Kidney tubule cell (primary cell): ENCODE measurements at regions not wholly inside any gene's neighbourhood (a gene's known extent, or its start where the extent isn't known, plus 50 kb on each side); places are given as distances from the start of the nearest gene placed in this dataset.
"Not testable (repeated sequence)": the region's sequence is repeated elsewhere in the genome, so short reads cannot be mapped to it uniquely, and the experiment has no call there.

ENCODE experiments used
- DNase-seq: peaks from one replicate; pipeline ENCODE4 v3.0.0-alpha.2; 2018; ENCODE audit warnings: low spot score

DNA sequence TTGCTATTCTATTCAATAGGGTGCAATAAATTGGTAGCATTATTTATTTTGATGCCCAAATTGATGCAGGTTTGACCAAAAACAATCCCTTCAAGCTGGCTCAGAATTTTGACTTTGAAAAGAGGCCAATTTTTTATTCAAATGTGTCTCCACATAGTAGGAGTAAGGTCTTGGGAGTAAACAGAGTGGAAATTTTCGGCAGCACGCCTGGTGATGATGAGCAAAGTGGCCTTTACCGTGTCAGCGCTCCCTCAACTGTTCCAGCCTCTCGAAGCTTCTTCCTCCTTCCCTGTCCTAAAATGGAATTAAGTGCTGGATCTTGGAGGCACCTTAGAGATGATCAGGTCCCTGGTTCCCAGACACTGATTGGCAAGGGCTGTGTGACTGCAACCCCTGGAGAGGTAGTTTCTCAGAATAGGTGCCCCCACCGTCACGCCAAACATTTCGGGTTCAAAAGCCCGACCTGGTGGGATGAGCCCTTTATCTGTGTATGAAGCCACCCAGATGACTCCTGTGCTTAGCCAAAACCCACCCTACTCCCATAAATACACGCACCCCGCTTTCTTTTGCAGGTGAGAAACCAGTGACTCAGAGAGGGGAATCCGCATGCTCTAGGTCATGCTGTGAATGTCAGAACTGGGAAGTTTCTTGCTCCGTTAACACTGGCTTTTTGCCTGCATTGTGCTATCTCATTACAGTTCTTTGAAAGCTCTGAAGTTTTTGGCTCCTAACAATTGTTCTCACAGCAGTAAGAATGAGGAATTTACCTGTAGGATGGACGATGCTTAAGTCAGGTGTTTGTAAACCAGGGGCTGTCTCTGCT, 89.1 kb downstream of the CRYGS start:
- no peak for DNase-seq

DNA sequence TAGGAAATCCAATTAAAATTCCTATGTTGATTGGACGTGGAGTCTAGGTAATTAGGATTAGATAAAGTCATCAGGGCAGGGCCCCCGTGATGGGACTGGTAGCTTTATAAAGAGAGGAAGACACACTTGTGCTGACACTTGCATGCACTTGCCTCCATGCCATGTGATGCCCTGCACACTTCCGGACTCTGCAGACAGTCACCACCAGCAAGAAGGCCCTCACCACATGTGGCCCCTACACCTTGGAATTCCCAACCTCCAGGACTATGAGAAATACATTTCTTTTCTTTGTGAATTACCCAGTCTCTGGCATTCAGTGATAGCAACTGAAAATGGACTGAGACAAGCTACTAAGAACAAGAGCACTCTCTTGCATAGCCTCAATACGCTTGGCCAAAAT, 90.6 kb downstream of the CRYGS start:
- no peak for DNase-seq

DNA sequence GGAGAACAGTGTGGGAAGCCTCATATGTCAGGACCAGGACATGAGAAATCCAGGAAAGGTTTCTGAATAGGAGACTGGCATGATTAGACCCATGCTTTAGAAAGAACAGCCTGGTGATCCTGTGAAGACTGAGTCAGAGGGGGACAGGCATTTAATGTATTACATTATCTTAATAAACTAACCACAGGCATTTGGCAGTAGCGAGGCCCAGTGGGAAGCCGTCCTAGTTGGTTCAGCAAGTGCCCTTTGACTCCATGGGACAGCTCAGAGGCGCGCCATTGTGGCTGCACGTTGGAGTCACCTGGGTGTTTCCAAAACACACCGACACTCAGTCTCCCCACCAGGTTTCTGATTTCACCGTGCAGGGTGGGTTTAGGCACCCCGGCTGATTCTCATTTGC, 90.5 kb upstream of the DGKG start:
- DNase-seq = peak; percentile 84

DNA sequence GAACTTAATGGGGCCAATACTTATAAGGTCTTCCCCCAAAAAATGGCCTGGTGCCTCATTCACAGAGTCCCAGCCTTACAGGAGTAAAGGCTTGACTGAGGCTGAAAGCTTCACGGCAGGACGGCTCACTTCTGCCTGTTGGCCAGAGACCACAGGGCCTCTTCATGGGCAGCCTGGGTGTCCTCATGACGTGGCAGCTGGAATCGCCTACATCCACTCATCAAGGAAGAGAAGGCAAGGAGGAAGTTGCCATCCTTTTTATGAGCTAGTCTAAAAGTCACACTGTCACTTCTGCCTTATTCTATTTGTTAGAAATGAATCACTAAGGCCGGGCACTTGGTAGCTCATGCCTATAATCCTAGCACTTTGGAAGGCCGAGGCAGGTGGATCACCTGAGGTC, 89.3 kb upstream of the DGKG start:
- peak; percentile 69 for DNase-seq

DNA sequence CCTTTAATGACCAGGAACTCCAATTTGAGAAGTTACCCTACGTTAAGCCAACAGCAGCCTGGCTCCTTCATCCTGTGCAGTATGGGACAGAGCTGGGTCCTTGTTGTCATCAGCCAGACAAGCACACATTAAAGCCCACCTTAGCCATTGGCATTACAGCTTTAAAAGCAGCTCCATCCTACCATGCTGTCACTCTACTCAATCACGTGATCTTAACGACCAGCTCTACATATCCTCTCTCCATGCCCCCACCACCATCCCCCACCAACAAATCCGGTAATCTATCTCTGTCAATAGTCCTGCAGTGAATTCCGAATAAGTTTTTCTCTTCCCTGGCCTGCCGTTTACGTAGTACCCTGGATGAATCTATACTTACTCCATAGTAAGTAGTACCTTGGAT, 82.9 kb upstream of the DGKG start:
- DNase-seq = no peak

DNA sequence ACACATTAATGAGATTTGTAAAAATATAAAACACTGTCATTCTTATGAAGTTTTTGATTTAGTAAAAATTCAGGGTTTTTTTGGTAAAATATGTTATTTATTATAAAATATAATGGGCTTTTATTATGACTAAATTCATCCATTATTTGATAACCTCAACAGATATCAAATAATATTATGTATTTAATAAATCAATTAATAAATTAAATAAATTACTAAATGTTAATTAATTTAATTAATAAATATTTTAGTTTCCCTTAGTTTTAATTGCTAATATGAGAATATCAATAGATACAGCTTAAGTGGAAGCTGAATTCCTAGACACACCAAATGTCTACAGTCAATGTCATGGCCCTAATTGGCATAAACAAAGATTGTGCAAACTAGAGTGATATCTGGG, 82.3 kb upstream of the DGKG start:
- no peak for DNase-seq

DNA sequence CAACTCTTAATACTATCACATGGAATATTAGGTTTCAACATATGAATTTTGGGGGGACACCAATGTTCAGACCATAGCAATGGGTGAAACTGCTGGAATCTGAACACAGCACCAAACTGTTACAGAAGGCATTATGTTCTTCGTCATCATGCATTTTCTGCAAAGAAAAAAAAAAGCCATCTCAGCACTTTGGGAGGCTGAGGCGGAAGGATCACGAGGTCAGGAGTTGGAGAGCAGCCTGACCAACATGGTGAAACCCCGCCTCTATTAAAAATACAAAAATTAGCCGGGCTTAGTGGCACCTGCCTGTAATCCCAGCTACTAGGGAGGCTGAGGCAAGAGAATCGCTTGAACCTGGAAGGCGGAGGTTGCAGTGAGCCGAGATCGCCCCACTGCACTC, 80.9 kb upstream of the DGKG start:
- DNase-seq = not testable (repeated sequence)

DNA sequence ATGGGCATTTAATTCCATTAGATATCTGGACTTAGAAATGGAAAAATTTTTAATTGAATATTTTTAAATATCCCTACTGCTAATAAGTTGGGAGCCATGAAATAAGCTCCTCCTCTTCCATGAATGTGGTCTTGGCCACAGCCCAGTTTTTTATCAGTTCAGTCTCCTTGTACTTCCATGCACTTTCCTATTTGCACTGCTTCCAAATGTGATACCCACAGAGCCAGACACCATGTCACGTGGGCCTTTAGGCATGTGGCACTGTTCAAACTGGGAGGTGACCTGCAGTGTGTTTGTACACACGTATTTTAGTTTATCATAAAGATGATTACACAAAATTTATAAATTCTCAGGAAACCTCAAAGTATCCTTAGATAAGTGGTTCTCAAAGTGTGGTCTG, 80.1 kb upstream of the DGKG start:
- DNase-seq = no peak

DNA sequence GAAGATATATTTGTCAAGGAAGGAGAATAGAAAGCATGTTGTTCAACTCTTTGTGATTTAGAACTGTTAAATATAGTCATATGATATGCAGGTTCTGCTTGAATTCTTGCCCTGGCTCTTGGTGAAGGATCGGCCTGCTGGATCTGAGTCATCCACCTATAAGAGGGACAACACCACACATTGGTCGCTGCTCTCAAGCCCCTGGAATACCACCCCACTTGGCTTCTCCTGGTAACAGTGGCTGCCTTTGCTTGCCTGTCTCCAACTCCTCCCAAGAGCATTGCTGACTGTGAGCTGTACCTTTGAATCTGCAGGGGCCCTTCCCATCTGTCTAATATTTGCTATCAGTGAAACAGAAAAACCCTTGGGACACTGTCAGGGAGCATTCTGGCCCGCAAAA, 78.9 kb upstream of the DGKG start:
- DNase-seq = no peak

DNA sequence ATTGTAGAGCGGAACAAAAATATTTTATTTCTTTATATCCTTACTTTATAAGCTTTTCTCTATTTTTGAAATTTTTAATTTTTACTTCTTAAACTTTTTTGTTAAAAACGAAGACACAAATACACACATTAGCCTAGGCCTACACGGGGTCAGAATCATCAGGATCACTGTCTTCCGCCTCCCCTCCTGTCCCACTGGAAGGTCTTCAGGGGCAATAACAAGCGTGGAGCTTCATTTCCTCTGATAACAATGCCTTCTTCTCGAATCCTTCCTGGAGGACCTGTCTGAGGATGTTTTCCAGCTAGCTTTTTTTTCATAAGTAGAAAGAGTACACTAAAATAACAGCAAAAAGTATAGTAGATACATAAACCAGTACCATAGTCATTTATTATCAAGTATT, 77.7 kb upstream of the DGKG start:
- no peak for DNase-seq

DNA sequence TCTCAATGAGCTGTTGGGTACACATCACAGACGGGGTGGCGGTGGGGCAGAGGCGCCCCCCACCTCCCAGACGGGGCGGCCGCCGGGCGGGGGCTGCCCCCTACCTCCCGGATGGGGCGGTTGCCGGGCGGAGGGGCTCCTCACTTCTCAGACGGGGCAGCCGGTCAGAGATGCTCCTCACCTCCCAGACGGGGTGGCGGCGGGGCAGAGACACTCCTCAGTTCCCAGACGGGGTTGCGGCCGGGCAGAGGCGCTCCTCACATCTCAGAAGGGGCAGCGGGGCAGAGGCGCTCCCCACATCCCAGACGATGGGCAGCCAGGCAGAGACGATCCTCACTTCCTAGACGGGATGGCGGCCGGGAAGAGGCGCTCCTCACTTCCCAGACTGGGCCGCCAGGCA, 73.3 kb upstream of the DGKG start:
- DNase-seq = not testable (repeated sequence)

DNA sequence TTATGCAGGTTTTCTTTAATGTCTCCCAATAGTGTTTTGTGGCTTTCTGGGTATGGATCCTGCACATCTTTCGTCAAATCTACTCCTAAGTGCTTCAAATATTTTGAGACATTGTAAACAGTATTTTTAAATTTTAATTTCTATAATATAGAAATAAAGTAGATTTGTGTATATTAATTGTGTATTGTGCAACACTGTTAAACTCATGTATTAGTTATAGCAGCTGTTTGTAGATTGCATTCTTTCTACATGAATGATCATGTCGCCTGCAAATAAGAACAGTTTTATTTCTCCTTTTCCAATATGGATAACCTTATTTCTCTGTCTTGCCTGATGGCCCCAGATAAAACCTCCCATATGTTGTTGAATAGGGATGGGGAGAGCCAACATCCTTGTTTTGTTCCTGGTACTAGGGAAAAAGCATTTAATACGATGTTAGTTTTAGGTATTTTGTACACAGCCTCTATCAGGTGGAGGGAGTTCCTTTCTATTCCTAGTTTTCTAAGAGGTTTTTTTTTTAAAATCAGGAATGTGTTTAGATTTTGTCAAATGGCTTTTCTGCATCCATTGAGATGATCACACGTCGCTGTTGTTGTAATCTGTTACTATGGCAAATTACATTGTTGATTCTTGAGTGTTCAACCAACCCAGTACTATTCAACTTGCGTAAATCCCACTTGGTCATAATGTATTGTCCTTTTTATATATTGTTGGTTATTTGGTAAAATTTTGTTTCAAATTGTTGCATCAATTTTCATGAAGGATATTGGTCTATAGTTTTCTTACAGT, 71.1 kb upstream of the DGKG start:
- no peak for DNase-seq

DNA sequence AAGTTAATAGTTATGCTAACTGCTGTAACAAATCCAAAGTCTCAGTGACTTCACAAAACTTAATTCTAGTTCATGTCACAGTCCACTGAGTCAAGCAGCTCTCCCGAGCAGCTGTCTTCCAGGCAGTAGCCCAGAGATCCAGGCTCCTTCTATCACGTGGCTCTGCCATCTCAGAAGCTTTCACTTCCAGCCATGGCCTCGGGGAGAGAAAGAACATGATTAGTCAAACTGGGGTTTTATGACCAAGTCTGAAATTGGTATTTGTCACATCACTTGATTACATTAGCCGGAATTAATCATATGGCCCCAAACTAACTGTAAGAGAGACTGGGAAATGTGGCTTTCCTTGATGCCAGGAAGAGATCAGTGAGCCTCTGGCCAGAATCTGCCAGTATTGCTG, 70.2 kb upstream of the DGKG start:
- DNase-seq = peak; percentile 79

DNA sequence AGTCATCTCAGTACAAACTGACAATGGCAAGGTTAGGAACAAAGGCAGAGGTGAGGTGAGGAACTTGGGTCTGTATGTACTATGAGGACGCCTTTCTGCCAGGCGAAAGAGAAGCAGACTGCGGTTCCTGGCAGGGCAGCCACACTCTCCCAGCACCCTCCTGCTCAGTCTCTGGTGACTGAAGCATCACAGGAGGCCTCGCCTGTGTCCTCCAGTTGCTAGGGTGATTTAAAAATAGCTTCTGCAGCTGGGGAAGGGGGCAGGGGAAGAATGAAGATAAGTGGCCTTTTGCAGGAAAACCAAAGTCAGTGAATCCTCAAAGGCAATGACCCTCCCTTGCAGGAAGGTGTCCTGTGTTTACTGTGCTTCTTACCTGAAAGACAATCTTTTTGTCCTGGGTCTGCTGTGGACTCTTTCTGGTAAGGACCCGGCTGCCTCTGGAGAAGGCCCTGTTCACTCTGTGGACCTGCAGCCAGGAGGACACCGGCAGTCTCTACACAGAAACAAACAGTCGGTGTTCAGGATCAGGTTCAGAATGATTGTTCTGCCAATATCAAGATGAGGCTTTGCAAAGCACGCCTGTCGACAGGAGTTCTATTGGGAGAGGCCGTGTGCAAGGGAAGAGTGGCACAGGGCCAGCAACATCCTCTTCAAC, 65.7 kb upstream of the DGKG start:
- no peak for DNase-seq

DNA sequence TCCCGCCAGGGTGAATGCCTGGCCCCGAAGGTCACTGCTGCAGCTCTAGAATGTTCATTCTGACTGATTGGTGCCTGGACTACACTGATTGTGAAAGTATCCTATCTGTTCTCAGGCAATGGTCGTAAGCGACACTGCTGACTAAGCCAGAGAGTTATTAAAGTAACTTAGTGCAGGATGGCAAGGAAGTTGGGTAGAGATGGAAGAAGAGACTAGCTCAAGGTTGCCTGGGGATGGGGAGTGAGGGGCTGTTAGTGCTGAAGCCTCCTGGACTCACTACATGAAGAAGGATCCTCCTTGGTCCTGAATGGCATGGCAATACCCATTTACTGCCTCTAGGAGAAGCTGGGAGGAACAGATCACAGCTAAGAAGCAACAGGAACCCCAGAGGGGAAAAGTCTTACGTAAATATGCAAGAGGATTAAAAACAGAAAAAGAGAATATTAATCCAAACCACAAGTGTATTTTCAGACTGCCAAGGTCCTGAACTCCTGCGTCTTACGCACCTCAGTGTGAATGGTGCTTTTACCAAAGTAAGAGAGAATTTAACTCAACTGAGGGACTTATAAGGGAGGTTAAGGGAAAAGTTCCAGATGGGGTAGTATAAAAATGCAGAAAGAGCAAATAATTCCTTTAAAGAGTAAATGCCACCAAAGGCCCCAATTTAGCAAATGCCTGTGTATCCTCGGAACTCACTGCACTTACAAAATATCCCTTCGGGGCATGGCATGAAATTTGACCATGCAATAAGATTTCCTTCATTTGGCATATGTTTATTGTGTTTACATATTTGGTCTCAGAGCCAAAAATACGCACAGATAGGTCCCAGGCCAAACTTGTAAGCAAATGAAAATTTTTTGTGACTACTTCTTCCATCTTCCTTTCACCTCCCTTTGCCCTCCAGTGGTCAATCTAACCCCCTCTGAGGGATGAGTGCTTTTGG, 64.0 kb upstream of the DGKG start:
- DNase-seq = no peak

DNA sequence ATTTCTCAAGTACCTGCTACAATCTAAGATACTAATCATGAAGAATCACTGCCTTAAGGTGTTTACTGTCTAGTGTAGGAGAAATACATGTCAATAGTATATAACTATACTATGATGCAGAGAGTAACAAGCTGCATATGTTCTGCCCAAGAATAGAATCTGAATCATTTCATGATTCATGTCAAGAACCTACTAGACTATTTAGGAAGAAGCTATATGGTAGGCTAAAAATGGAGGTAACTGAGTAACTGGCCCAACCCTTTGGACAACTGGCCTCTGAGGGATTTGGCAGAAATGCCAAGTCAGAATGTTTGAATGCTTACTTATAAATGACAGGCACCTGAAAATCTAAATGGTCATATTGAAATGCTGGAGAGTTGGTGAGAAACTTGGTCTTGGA, 59.9 kb upstream of the DGKG start:
- DNase-seq = no peak

DNA sequence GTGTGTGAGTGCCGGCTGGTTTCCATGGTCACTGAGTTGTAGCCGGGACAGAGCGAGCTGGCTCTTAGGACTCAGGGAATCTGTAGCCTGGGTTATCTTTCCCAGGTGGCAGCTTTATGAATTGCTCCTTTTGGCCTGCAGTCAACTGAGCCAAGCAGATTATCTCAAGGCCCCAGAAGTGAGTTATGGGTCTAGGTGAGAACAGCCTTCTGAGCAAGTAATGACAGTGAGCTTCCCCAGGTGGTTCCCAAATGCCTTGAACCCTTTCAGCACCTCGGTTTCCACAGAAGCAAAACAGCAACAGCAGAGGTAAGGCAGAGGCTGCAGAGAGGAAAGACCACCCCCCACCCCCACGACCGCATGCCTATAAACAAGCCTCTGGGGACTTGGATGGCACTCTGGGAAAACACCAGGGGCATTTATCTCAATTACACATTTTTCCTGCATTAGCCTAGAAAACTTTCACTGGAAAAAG, 56.7 kb upstream of the DGKG start:
- DNase-seq = no peak

DNA sequence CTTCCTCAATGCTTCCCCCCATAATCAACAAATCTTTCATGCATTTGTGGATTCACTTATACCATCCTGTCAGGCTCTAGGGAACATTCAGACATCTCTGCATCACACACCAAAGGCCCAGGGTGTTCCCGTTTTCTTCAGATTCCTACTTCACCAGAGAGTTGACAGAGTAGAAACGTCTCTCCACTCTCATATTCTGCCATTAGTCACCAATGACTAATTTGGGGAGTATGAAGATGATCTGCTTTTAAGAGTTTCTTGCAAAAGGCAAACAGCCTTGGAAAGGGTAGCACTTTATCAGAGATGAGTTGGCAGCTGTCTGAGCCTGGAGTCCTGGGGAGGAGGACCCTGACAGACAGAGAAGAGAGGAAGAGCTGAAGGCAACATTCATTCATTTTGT, 55.8 kb upstream of the DGKG start:
- DNase-seq = peak; percentile 87

DNA sequence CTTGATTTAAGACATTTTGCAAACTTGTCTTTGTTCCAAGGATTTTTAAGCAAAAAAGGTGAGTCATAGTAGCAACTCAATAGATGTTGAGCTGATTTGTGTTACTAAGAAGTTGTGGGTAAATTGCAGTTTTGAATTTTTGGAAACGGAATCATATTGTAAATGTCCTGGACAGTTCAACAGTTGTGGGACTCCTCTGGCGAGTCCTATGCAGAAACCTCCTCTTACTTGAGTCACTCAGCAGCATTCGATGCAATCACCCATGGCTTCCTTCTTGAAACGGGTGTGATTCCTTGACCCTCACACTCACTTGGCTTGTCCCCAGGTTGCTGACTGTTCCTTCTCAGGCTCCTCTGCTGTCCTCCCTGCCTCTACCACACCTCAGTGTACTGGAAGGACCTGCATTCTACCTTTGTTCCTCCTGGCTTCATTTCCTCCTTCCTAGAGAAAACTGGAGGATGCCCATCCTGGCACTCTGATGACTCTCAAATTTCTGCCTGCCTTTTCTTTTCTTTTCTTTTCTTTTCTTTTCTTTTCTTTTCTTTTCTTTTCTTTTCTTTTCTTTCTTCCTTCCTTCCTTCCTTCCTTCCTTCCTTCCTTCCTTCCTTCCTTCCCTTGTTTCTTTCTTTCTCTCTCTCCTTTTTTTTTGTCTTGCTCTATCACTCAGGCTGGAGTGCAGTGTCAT, 52.8 kb upstream of the DGKG start:
- peak; percentile 81 for DNase-seq

DNA sequence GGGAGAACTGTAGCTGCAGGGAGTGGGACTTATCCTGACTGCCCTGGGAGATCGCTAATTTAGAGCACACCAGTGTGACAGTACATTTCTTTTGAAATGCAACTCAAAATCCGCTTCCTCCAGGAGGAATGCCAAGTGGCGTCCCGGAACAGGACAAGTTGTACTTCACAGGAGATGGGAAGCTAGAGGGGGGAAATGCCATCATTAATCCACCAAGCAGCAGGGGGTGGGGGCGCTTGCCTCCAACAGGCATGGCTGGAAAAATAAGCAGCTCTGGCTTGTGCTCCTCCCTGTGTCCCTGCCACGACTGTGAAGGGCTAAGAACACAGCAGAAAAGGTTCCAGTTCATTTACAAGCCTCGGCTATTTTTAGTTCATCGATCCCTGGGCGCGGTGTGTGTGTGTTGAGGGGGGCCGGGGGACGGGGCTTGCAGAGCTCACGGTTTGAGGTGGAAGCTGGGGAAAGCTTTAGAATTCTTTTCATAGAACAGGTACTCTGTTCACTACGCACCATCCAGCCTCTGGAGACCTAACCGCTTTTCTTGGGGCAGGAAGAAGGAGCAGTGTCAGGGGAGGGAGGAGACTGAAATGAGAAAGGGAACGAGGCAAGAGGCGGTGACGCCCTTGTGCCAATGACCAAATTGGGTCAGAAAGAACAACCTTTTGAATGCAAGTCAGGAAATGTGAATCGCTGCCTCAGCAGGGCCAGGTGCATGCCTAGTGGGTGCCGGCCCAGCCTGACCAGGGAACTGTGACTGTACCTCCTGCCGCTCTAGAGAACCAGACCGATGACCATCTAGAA, 51.8 kb upstream of the DGKG start:
- DNase-seq = peak; percentile 61
